ENCODE measurements at regions not wholly inside any gene's neighbourhood (a gene's known extent, or its start where the extent isn't known, plus 50 kb on each side); places are given as distances from the start of the nearest gene placed in this dataset.

GRCh38 chrX:40459571-40460158 is 121.1 kb upstream of the ATP6AP2 start:
- CTCF ChIA-PET = no interaction called here
- POLR2A ChIA-PET = no interaction called here

GRCh38 chrX:40457406-40457805 is 123.4 kb upstream of the ATP6AP2 start:
- ChIA-PET POLR2A (no interaction called here), CTCF (no interaction called here)

GRCh38 chrX:40452031-40452430 is 128.7 kb upstream of the ATP6AP2 start:
- ChIA-PET CTCF (no interaction called here), POLR2A (no interaction called here)

GRCh38 chrX:40449956-40450706 is 130.6 kb upstream of the ATP6AP2 start:
- ChIA-PET POLR2A (no interaction called here), CTCF (no interaction called here)

GRCh38 chrX:40449396-40449795 is 131.4 kb upstream of the ATP6AP2 start:
- ChIA-PET POLR2A (no interaction called here), CTCF (no interaction called here)

- ChIA-PET CTCF (no interaction called here), POLR2A (no interaction called here)
These were observed 132.0 kb upstream of the ATP6AP2 start for GRCh38 chrX:40448793-40449192.

- POLR2A ChIA-PET = no interaction called here
- CTCF ChIA-PET = no interaction called here
These were observed 133.8 kb upstream of the ATP6AP2 start for GRCh38 chrX:40446921-40447320.

GRCh38 chrX:40445691-40446090 is 135.1 kb upstream of the ATP6AP2 start:
- ChIA-PET CTCF (no interaction called here), POLR2A (no interaction called here)

- CTCF ChIA-PET = no interaction called here
- POLR2A ChIA-PET = no interaction called here
These were observed 135.8 kb upstream of the ATP6AP2 start for GRCh38 chrX:40444798-40445496.

- ChIA-PET POLR2A (no interaction called here), CTCF (no interaction called here)
These were observed 136.6 kb upstream of the ATP6AP2 start for GRCh38 chrX:40444133-40444532.

- ChIA-PET CTCF (no interaction called here), POLR2A (no interaction called here)
These were observed 139.9 kb upstream of the ATP6AP2 start for GRCh38 chrX:40440866-40441265.

- POLR2A ChIA-PET = no interaction called here
- CTCF ChIA-PET = no interaction called here
These were observed 140.9 kb upstream of the ATP6AP2 start for GRCh38 chrX:40439625-40440532.

- CTCF ChIA-PET = no interaction called here
- POLR2A ChIA-PET = no interaction called here
These were observed 143.4 kb upstream of the ATP6AP2 start for GRCh38 chrX:40437348-40437747.

GRCh38 chrX:40434947-40435346 is 145.8 kb upstream of the ATP6AP2 start:
- ChIA-PET CTCF (interaction anchor here (0.7 kb wide), 1 partner anchor 209 kb away, joined by 5 read pairs; no protein-coding TSS in a partner anchor), POLR2A (no interaction called here)

- POLR2A ChIA-PET = no interaction called here
- CTCF ChIA-PET = no interaction called here
These were observed 146.3 kb upstream of the ATP6AP2 start for GRCh38 chrX:40434443-40434842.

GRCh38 chrX:40433160-40433559 is 147.6 kb upstream of the ATP6AP2 start:
- POLR2A ChIA-PET = no interaction called here
- CTCF ChIA-PET = no interaction called here

GRCh38 chrX:40424259-40424658 is 156.5 kb upstream of the ATP6AP2 start:
- CTCF ChIA-PET = no interaction called here
- POLR2A ChIA-PET = no interaction called here

GRCh38 chrX:40423299-40423698 is 157.5 kb upstream of the ATP6AP2 start:
- ChIA-PET POLR2A (no interaction called here), CTCF (no interaction called here)

- ChIA-PET POLR2A (no interaction called here), CTCF (no interaction called here)
These were observed 158.7 kb upstream of the ATP6AP2 start for GRCh38 chrX:40422021-40422420.

GRCh38 chrX:40420899-40421729 is 159.7 kb upstream of the ATP6AP2 start:
- CTCF ChIA-PET = no interaction called here
- POLR2A ChIA-PET = no interaction called here
